B cell (primary cell): ENCODE measurements at regions not wholly inside any gene's neighbourhood (a gene's known extent, or its start where the extent isn't known, plus 50 kb on each side); places are given as distances from the start of the nearest gene placed in this dataset.

Experiments
- CTCF ChIP-seq: fragments of 200-600 bp; IDR thresholded peaks from one replicate; pipeline ENCODE4 v1.8.0; 2022; ENCODE audit warnings: antibody characterized with exemption, mild to moderate bottlenecking
- EZH2 ChIP-seq: IDR thresholded peaks from 2 replicates; pipeline ENCODE4 v1.6.1; 2012; ENCODE audit warnings: borderline replicate concordance, low read depth, mild to moderate bottlenecking, moderate library complexity, low read length; ENCODE audit not compliant: insufficient read depth, poor library complexity, severe bottlenecking

GRCh38 chr1:195656780-195657179, 951.5 kb downstream of the KCNT2 start:
- TF ChIP-seq CTCF (no peak), EZH2 (no peak)
